ENCODE measurements at regions not wholly inside any gene's neighbourhood (a gene's known extent, or its start where the extent isn't known, plus 50 kb on each side); places are given as distances from the start of the nearest gene placed in this dataset.

DNA sequence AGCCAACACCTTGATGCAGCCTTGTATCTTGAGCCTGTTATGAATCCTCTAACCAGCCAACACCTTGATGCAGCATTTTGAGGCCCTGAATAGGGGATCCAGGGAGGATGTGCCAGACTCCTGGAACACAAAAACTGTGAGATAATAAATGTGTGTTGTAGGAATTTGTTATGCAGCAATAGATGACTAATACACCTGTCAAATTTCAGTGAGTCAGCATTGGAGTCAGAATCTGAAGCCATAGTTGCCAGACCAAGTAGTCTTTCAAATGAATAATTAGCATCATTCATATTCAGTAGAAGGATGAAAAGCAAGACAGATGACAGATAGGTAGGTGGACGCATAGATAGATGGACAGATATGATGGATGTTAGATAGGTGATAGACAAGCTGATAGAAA lies 942.5 kb upstream of the SLC39A10 start (continued):
- TF ChIP-seq, protein P1, sequence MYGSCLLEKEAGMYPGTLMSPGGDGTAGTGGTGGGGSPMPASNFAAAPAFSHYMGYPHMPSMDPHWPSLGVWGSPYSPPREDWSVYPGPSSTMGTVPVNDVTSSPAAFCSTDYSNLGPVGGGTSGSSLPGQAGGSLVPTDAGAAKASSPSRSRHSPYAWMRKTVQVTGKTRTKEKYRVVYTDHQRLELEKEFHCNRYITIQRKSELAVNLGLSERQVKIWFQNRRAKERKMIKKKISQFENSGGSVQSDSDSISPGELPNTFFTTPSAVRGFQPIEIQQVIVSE (CRISPR knock-in tag; IDR thresholded peaks at IDR 0.05; ENCODE audit: borderline replicate concordance) = no peak
- TF ChIP-seq ZNF219 (CRISPR knock-in tag; IDR thresholded peaks at IDR 0.05; ENCODE audit: borderline replicate concordance) (no peak), PRDM15 (CRISPR knock-in tag; IDR thresholded peaks at IDR 0.05) (no peak)
- TF ChIP-seq, protein P2, sequence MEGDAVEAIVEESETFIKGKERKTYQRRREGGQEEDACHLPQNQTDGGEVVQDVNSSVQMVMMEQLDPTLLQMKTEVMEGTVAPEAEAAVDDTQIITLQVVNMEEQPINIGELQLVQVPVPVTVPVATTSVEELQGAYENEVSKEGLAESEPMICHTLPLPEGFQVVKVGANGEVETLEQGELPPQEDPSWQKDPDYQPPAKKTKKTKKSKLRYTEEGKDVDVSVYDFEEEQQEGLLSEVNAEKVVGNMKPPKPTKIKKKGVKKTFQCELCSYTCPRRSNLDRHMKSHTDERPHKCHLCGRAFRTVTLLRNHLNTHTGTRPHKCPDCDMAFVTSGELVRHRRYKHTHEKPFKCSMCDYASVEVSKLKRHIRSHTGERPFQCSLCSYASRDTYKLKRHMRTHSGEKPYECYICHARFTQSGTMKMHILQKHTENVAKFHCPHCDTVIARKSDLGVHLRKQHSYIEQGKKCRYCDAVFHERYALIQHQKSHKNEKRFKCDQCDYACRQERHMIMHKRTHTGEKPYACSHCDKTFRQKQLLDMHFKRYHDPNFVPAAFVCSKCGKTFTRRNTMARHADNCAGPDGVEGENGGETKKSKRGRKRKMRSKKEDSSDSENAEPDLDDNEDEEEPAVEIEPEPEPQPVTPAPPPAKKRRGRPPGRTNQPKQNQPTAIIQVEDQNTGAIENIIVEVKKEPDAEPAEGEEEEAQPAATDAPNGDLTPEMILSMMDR (IDR thresholded peaks at IDR 0.05) = no peak

DNA sequence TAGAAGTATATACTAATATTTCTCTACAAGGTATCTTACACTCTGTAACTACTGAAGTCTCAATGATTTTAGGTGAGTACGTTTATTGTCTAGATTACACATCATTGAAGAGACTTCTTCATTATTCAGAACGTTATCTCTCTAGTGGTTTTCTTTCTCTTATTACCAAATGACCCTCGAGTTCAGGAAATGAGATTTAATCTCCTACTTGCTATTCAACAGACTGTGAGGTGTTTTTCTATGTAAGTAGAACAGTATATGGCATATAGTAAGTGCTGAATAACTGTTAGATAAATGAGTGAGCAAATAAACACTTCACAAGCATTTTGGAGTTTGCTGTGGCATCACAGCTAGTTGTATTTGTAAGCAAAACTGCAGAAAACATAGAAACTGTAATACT lies 947.2 kb upstream of the SLC39A10 start:
- no peak overlapping the region for H3K4me3 Mint-ChIP-seq
- H3K4me1 Mint-ChIP-seq = no peaks in the 10 kb centered on the region
- no peaks in the 10 kb centered on the region for H3K36me3 Mint-ChIP-seq
- H3K27me3 Mint-ChIP-seq (ENCODE audit: low read depth) = no peaks in the 10 kb centered on the region
- CTCF ChIA-PET = no interaction called here
- TF ChIP-seq NR2C2 (CRISPR knock-in tag; IDR thresholded peaks at IDR 0.05) = no peak
- TF ChIP-seq NR3C1 (CRISPR knock-in tag; conservative IDR thresholded peaks at IDR 0.05; ENCODE audit: low read depth) = no peak
- TF ChIP-seq, protein P3, sequence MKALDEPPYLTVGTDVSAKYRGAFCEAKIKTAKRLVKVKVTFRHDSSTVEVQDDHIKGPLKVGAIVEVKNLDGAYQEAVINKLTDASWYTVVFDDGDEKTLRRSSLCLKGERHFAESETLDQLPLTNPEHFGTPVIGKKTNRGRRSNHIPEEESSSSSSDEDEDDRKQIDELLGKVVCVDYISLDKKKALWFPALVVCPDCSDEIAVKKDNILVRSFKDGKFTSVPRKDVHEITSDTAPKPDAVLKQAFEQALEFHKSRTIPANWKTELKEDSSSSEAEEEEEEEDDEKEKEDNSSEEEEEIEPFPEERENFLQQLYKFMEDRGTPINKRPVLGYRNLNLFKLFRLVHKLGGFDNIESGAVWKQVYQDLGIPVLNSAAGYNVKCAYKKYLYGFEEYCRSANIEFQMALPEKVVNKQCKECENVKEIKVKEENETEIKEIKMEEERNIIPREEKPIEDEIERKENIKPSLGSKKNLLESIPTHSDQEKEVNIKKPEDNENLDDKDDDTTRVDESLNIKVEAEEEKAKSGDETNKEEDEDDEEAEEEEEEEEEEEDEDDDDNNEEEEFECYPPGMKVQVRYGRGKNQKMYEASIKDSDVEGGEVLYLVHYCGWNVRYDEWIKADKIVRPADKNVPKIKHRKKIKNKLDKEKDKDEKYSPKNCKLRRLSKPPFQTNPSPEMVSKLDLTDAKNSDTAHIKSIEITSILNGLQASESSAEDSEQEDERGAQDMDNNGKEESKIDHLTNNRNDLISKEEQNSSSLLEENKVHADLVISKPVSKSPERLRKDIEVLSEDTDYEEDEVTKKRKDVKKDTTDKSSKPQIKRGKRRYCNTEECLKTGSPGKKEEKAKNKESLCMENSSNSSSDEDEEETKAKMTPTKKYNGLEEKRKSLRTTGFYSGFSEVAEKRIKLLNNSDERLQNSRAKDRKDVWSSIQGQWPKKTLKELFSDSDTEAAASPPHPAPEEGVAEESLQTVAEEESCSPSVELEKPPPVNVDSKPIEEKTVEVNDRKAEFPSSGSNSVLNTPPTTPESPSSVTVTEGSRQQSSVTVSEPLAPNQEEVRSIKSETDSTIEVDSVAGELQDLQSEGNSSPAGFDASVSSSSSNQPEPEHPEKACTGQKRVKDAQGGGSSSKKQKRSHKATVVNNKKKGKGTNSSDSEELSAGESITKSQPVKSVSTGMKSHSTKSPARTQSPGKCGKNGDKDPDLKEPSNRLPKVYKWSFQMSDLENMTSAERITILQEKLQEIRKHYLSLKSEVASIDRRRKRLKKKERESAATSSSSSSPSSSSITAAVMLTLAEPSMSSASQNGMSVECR (CRISPR knock-in tag; IDR thresholded peaks at IDR 0.05; ENCODE audit: borderline replicate concordance) = no peak
- TF ChIP-seq, protein P4, sequence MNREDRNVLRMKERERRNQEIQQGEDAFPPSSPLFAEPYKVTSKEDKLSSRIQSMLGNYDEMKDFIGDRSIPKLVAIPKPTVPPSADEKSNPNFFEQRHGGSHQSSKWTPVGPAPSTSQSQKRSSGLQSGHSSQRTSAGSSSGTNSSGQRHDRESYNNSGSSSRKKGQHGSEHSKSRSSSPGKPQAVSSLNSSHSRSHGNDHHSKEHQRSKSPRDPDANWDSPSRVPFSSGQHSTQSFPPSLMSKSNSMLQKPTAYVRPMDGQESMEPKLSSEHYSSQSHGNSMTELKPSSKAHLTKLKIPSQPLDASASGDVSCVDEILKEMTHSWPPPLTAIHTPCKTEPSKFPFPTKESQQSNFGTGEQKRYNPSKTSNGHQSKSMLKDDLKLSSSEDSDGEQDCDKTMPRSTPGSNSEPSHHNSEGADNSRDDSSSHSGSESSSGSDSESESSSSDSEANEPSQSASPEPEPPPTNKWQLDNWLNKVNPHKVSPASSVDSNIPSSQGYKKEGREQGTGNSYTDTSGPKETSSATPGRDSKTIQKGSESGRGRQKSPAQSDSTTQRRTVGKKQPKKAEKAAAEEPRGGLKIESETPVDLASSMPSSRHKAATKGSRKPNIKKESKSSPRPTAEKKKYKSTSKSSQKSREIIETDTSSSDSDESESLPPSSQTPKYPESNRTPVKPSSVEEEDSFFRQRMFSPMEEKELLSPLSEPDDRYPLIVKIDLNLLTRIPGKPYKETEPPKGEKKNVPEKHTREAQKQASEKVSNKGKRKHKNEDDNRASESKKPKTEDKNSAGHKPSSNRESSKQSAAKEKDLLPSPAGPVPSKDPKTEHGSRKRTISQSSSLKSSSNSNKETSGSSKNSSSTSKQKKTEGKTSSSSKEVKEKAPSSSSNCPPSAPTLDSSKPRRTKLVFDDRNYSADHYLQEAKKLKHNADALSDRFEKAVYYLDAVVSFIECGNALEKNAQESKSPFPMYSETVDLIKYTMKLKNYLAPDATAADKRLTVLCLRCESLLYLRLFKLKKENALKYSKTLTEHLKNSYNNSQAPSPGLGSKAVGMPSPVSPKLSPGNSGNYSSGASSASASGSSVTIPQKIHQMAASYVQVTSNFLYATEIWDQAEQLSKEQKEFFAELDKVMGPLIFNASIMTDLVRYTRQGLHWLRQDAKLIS (CRISPR knock-in tag; IDR thresholded peaks at IDR 0.05; ENCODE audit: borderline replicate concordance) = no peak
- TF ChIP-seq ZNF423 (CRISPR knock-in tag; IDR thresholded peaks at IDR 0.05) = no peak
- TF ChIP-seq ETV6 (CRISPR knock-in tag; IDR thresholded peaks at IDR 0.05) = no peak
- TF ChIP-seq ZNF671 (CRISPR knock-in tag; IDR thresholded peaks at IDR 0.05) = no peak
- TF ChIP-seq ZNF263 (CRISPR knock-in tag; IDR thresholded peaks at IDR 0.05; ENCODE audit: low read depth) = no peak
- TF ChIP-seq JAZF1 (CRISPR knock-in tag; IDR thresholded peaks at IDR 0.05) = no peak
- TF ChIP-seq TP53 (CRISPR knock-in tag; IDR thresholded peaks at IDR 0.05) = no peak
- TF ChIP-seq, protein P5, sequence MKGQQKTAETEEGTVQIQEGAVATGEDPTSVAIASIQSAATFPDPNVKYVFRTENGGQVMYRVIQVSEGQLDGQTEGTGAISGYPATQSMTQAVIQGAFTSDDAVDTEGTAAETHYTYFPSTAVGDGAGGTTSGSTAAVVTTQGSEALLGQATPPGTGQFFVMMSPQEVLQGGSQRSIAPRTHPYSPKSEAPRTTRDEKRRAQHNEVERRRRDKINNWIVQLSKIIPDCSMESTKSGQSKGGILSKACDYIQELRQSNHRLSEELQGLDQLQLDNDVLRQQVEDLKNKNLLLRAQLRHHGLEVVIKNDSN (CRISPR knock-in tag; IDR thresholded peaks at IDR 0.05) = no peak
- TF ChIP-seq ATF6 (CRISPR knock-in tag; IDR thresholded peaks at IDR 0.05) = no peak
- TF ChIP-seq KAT7 (CRISPR knock-in tag; IDR thresholded peaks at IDR 0.05; ENCODE audit: borderline replicate concordance) = no peak
- TF ChIP-seq, protein P2 (IDR thresholded peaks at IDR 0.05) = no peak
- ATAC-seq (no peak), DNase-seq (ENCODE audit: low spot score) (no peak)
- no peaks in the 10 kb centered on the region for H3K9me3 Mint-ChIP-seq
- no peak overlapping the region for H3K27ac Mint-ChIP-seq
- POLR2A ChIA-PET = no interaction called here

All from WTC11 (cell line).